GM13976 (cell line): ENCODE measurements at regions not wholly inside any gene's neighbourhood (a gene's known extent, or its start where the extent isn't known, plus 50 kb on each side); places are given as distances from the start of the nearest gene placed in this dataset.

ENCODE experiments used
- DNase-seq: peaks from one replicate; pipeline ENCODE4 v3.0.0; 2012; ENCODE audit warnings: low spot score
- CTCF ChIP-seq: IDR thresholded peaks from 2 replicates; pipeline ENCODE4 v1.5.1; 2012; ENCODE audit warnings: borderline replicate concordance, mild to moderate bottlenecking; ENCODE audit not compliant: insufficient read depth; ENCODE audit errors: extremely low read depth, missing control alignments, control extremely low read depth
- in situ Hi-C: fragments of 300-500 bp; cut with MboI; formaldehyde crosslinking; loops from one replicate; pipeline ENCODE4 v1.12.0; 2022; ENCODE audit warnings: low sequenced_read_pairs, mixed read lengths, inconsistent platforms; ENCODE audit not compliant: unreplicated experiment

GRCh38 chrX:4206941-4207340 is 493.5 kb upstream of the PRKX start:
- TF ChIP-seq CTCF: no peak
- no peak for DNase-seq
- in situ Hi-C loops: no loop called here

- in situ Hi-C loops: no loop called here
- no peak for TF ChIP-seq CTCF
- no peak for DNase-seq
Observed at GRCh38 chrX:4197971-4198370, 484.5 kb upstream of the PRKX start.

- no peak for DNase-seq
- in situ Hi-C loops: no loop called here
- no peak for TF ChIP-seq CTCF
Observed at GRCh38 chrX:4193500-4194155, 480.2 kb upstream of the PRKX start.

GRCh38 chrX:4186331-4186730 is 472.9 kb upstream of the PRKX start:
- TF ChIP-seq CTCF: no peak
- no peak for DNase-seq
- in situ Hi-C loops: no loop called here

- TF ChIP-seq CTCF: no peak
- DNase-seq: no peak
- in situ Hi-C loops: no loop called here
Observed at GRCh38 chrX:4185086-4185485, 471.6 kb upstream of the PRKX start.

- no peak for TF ChIP-seq CTCF
- in situ Hi-C loops: no loop called here
- DNase-seq: no peak
Observed at GRCh38 chrX:4182408-4182806, 469.0 kb upstream of the PRKX start.
